Nephron progenitor cell (in vitro differentiated cells): ENCODE measurements at regions not wholly inside any gene's neighbourhood (a gene's known extent, or its start where the extent isn't known, plus 50 kb on each side); places are given as distances from the start of the nearest gene placed in this dataset.

Source experiments
- DNase-seq: peaks from one replicate; pipeline ENCODE4 v3.0.0; 2021
- H3K27ac Mint-ChIP-seq: 2 replicates; pipeline ENCODE4 v1.8.0; 2021; ENCODE audit warnings: mild to moderate bottlenecking, moderate library complexity, mixed read lengths
- H3K27me3 Mint-ChIP-seq: 2 replicates; pipeline ENCODE4 v1.8.0; 2021; ENCODE audit warnings: mild to moderate bottlenecking, low read depth, mixed read lengths; ENCODE audit not compliant: poor library complexity
- H3K36me3 Mint-ChIP-seq: 2 replicates; pipeline ENCODE4 v1.8.0; 2021; ENCODE audit warnings: low read depth, mixed read lengths
- H3K4me1 Mint-ChIP-seq: 2 replicates; pipeline ENCODE4 v1.8.0; 2021; ENCODE audit warnings: mixed read lengths
- H3K4me3 Mint-ChIP-seq: 2 replicates; pipeline ENCODE4 v1.8.0; 2021; ENCODE audit warnings: mild to moderate bottlenecking, moderate library complexity, mixed read lengths
- H3K9me3 Mint-ChIP-seq: 2 replicates; pipeline ENCODE4 v1.8.0; 2021; ENCODE audit warnings: mild to moderate bottlenecking, moderate library complexity, mixed read lengths
- TF ChIP-seq, protein P1 (sequence below): fragments of 200-600 bp; sonication (generic); IDR thresholded peaks from 2 replicates; pipeline ENCODE4 v1.5.0; 2021; ENCODE audit warnings: antibody characterized with exemption

DNA sequence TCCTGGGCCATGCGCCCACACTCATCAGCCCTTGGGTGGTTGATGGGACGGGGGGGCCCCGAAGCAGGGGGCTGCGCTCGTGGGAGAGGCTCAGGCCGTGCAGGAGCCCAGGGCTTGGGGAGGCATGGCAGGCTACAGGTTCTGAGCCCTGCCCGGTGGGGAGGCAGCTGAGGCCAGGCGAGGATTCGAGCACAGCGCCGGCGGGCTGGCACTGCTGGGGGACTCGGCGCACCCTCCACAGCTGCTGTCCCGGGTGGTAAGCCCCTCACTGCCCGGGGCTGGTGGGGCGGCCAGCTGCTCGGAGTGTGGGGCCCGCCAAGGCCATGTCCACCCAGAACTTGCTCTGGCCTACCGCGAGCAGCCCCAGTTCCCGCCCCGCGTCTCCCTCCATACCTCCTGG is 295.8 kb upstream of the SEL1L start:
- peaks cover 7% of the 10 kb centered on the region for H3K36me3 Mint-ChIP-seq
- H3K4me3 Mint-ChIP-seq: no peak overlapping the region
- no peak overlapping the region for H3K27ac Mint-ChIP-seq
- peaks cover 32% of the 10 kb centered on the region for H3K4me1 Mint-ChIP-seq
- peaks cover 29% of the 10 kb centered on the region for H3K9me3 Mint-ChIP-seq
- no peaks in the 10 kb centered on the region for H3K27me3 Mint-ChIP-seq
- no peak for DNase-seq
- TF ChIP-seq, protein P1, sequence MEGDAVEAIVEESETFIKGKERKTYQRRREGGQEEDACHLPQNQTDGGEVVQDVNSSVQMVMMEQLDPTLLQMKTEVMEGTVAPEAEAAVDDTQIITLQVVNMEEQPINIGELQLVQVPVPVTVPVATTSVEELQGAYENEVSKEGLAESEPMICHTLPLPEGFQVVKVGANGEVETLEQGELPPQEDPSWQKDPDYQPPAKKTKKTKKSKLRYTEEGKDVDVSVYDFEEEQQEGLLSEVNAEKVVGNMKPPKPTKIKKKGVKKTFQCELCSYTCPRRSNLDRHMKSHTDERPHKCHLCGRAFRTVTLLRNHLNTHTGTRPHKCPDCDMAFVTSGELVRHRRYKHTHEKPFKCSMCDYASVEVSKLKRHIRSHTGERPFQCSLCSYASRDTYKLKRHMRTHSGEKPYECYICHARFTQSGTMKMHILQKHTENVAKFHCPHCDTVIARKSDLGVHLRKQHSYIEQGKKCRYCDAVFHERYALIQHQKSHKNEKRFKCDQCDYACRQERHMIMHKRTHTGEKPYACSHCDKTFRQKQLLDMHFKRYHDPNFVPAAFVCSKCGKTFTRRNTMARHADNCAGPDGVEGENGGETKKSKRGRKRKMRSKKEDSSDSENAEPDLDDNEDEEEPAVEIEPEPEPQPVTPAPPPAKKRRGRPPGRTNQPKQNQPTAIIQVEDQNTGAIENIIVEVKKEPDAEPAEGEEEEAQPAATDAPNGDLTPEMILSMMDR: no peak

DNA sequence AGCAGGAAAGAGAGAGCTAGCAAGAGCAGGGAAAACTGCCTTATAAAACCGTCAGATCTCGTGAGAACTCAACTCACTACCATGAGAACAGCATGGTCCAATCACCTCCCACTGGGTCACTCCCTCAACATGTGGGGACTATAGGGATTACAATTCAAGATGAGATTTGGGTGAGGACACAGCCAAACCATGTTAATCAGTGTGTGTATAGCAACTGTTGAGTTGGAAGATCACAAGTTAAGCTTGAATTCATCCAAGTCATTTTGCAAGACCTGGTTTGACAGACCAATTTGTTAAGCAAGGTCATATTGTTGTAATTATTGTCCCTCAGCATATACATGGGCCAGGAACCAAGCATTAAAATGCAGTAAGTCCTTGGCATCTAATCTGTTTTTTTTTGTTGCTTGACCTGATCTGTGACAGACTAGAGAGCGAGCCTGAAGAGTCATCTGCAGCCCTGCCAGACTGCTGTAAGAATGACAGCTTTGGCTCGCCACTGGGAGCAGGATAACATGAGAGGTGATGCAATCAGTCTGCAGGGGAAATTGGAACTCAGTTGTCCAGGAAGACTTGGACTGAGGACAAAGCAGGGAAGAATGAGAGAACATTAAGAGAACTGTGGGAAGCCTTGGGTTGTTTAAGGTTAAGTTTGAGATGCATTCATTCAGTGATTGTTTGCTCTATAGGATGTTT is 297.6 kb upstream of the SEL1L start:
- Mint-ChIP-seq H3K27me3 (peaks cover 4% of the 10 kb centered on the region), H3K27ac (peak overlapping the region; percentile 33), H3K9me3 (peaks cover 38% of the 10 kb centered on the region), H3K36me3 (peaks cover 14% of the 10 kb centered on the region), H3K4me1 (peaks cover 27% of the 10 kb centered on the region), H3K4me3 (no peak overlapping the region)
- TF ChIP-seq, protein P1: no peak
- DNase-seq: no peak

DNA sequence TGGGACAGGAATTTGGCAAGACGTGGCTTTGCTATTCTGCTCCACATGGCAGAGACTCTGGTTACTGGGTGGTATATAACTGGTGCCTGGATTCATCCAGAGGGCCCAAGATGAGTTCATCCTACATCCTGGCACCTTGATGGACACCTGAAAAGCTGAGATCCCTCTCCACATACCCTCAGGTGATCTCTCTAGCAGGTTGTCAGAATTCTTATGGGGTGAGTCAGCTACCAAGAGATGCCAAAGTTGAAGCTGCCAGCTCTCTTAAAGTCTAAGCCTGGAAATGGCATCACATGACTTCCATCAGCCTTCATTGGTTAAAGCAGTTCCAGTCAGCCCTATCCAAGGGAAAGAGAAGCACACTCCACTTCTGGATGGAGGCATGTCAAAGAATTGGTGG is 300.7 kb upstream of the SEL1L start:
- no peak overlapping the region for H3K4me3 Mint-ChIP-seq
- no peak overlapping the region for H3K27ac Mint-ChIP-seq
- H3K9me3 Mint-ChIP-seq: peaks cover 40% of the 10 kb centered on the region
- H3K27me3 Mint-ChIP-seq: peaks cover 4% of the 10 kb centered on the region
- TF ChIP-seq, protein P1: no peak
- DNase-seq: no peak
- peaks cover 7% of the 10 kb centered on the region for H3K36me3 Mint-ChIP-seq
- peaks cover 5% of the 10 kb centered on the region for H3K4me1 Mint-ChIP-seq

DNA sequence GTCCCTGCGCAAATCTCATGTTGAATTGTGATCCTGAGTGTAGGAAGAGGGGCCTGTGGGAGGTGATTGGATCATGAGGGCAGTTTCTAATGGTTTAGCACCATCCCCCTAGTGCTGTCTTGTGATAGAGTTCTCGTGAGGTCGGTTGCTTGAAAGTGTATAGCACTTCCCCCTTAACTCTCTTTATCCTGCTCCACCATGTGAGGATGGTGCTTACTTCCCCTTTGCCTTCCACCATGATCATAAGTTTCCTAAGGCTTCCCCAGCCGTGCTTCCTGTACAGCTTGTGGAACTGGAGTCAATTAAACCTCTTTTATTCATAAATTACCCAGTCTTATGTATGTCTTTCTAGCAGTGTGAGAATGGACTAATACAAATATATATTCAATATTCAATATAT is 303.7 kb upstream of the SEL1L start:
- Mint-ChIP-seq H3K27ac (no peak overlapping the region), H3K36me3 (peaks cover 7% of the 10 kb centered on the region), H3K27me3 (peaks cover 4% of the 10 kb centered on the region), H3K9me3 (peaks cover 34% of the 10 kb centered on the region), H3K4me1 (no peaks in the 10 kb centered on the region), H3K4me3 (no peak overlapping the region)
- TF ChIP-seq, protein P1: no peak
- no peak for DNase-seq

DNA sequence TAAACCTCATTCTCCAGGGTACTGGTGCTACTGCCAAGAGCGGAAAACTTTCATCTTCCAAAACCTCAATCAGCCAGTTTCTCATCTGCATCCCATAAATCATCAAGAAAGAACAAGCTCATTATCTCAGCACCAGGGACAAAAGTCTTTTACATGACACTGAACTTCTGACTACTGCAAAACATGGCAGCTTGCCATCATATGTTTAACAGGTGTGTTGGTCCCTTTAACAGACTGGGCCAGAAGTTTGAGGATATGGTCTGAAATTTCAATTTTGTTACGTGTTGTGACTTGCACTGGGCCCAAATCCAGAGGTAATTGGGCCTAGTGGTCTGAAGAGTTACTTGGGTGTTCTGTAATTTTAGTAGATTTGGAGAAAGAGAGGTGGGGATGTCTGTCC is 305.4 kb upstream of the SEL1L start:
- TF ChIP-seq, protein P1: no peak
- Mint-ChIP-seq H3K4me3 (no peak overlapping the region), H3K36me3 (peaks cover 7% of the 10 kb centered on the region), H3K4me1 (no peaks in the 10 kb centered on the region), H3K9me3 (peaks cover 29% of the 10 kb centered on the region), H3K27ac (no peak overlapping the region), H3K27me3 (peaks cover 4% of the 10 kb centered on the region)
- no peak for DNase-seq

DNA sequence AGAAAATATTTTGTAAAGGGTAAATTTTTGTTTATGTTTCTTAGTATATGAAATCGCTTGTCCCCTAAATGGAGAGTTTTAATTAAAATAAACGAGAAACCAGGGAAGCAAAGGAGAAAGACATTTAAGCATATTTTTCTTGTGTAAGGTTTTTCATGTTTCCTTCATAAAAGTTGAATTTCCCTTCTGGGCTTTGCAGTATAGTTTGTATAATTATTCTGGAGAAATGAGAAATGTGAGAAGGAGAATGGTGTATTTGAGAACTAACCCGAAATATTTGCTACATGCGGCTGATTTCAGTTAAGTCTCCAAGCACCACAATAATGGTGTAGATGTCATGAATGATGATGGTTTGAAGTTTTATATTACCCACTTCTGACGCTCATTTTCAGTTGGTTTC is 307.7 kb upstream of the SEL1L start:
- H3K27me3 Mint-ChIP-seq: no peaks in the 10 kb centered on the region
- H3K9me3 Mint-ChIP-seq: peaks cover 20% of the 10 kb centered on the region
- H3K36me3 Mint-ChIP-seq: no peaks in the 10 kb centered on the region
- TF ChIP-seq, protein P1: no peak
- no peak overlapping the region for H3K4me3 Mint-ChIP-seq
- DNase-seq: no peak
- no peaks in the 10 kb centered on the region for H3K4me1 Mint-ChIP-seq
- no peak overlapping the region for H3K27ac Mint-ChIP-seq
